HuH-7 (cell line): ENCODE measurements at regions not wholly inside any gene's neighbourhood (a gene's known extent, or its start where the extent isn't known, plus 50 kb on each side); places are given as distances from the start of the nearest gene placed in this dataset.

Source experiments
- DNase-seq: peaks from one replicate; pipeline ENCODE4 v3.0.0; 2011; ENCODE audit warnings: low spot score

DNA sequence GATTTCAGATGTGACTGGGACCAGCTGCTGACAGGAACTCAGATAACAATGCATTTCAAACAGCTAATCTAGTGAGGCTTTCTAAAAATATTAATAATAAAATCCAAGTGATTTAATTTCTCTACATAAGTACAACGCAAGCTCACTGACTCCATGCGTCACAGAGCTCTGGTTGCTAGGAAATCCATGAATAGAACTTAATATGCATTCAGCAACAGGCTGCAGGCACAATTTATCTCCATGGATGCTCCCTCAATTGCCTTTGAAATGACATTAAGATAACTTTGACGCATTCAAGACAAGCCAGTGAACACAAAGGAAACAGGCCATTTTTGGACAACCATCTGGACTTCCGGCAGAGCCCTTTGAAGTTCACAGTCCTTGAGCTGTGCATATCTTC lies 118.7 kb upstream of the COL1A2 start:
- no peak for DNase-seq

DNA sequence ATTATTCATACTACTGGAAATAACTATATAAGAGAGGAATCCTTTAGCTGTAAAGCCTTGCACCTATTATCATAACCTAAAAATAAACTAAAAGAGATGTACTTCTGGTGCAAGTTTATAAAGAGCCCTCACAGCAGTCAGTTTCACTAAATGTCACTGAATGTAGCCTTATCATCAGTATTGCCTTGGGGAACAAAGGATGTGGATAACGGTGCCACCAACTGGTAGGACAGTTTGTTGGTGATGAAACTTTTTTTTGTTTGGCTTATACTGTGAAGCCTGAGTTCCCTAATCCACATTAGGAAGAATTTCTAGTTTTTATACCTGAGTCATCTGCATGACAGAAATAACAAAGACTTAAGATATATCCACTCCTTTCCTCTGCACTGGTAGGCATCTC lies 117.9 kb upstream of the COL1A2 start:
- no peak for DNase-seq

DNA sequence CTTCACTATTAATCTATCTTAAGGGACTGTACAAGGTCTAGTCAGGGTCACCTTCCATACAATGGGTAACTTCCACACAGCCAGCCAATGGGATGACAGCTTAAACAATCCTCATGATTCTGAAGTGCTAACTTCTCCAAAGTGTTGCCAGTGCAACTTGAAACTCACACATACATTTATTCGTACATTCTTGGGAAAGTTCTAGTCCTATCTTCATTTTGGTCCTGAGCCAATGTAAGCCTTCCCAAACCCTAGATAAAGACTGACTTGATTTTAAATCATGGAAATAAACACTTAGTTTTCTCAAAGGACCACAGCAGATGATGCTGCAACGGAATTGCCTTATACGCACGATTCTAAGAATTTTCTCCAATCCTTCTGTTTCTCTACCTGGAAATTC lies 117.5 kb upstream of the COL1A2 start:
- no peak for DNase-seq

DNA sequence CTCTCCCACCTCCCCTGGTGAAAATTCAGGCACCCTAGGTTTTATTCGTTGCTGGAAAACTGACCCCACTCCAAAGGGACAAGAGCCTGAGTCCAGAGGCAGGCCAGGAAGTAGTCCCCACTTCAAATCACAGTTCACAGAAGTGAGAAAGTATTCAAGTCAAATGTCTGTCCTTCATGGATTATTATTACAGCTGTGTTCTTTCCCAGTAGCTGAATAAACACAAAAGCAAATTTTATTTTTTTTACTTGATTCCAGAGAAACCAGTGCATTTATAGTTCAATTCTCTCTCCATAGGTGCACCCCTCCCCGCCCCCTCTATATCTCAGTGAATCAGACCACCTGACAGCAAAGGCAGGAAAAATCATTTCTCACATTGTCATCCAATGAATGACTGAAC lies 113.8 kb upstream of the COL1A2 start:
- no peak for DNase-seq

DNA sequence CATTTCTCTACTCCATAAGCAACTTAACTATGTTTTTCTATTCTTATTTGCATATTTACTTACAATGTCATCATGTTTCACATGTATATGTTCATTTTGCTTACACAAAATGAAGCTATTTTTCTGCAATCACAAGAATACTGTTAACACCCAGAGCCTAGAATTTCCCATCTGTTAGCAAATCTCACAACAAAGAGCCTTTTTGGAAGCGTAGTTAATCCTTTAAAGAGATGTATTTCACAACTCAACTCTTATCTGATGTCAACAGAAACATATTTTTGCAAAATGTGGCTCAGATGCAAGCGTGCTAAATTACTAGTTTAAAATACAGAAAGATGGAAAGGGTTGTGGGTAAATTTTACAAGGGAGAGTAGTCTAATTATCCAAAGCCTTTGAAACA lies 110.6 kb upstream of the COL1A2 start:
- DNase-seq = no peak

DNA sequence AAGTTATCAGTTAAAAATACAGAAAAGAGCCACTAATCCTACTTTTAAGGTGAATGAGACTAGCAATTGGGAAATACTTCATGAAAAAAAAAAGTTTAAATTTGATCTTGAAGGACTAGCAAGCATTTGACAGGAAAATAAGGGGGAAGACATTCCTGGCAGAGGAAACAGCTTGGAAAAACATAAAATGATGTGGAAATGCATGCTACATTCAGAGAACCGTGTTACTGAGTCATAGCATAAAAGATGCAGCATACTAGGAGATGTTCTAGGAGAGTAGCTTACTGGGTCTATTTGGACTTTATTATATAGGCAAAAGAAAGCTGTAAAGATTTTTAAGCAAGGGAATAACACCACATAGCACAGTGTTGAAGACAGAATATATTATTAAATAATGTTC lies 108.6 kb upstream of the COL1A2 start:
- DNase-seq = no peak

DNA sequence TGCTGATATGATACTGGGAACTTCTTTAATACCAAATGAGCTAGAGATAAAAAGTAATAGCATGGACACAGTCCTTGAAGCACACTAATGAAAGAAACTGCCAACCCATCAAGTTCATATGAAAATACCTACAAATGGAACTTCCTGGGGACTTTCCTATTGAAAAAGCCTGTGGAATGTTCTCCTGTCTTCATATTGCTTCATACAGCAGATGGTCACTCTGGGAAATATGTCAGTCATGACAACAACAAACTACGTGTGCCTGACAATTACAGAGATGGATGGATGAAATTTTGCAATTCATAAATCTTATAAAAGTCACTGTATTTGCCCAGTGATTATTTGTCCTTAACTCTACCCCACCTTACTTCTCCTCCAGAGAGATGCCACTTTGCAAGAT lies 106.6 kb upstream of the COL1A2 start:
- DNase-seq = no peak

DNA sequence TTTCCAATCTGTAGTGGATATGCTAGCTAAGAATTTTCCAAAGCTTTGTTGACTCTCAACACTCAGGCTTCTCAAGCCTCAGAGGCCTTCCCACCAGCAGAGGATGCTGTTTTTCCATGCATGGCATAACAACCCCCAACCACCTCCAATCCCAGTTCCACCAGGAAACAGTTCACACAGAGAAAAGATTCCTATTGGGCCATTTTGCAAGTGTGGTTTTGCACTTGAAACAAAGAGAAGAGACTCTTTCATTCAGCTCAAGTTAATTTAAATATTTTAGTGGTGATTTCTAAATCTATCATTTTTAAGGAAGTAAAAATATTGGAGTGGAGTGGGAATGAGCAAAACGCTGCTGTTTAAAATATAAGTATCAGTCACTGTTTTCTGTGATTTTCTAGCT lies 105.6 kb upstream of the COL1A2 start:
- DNase-seq = peak; percentile 46

DNA sequence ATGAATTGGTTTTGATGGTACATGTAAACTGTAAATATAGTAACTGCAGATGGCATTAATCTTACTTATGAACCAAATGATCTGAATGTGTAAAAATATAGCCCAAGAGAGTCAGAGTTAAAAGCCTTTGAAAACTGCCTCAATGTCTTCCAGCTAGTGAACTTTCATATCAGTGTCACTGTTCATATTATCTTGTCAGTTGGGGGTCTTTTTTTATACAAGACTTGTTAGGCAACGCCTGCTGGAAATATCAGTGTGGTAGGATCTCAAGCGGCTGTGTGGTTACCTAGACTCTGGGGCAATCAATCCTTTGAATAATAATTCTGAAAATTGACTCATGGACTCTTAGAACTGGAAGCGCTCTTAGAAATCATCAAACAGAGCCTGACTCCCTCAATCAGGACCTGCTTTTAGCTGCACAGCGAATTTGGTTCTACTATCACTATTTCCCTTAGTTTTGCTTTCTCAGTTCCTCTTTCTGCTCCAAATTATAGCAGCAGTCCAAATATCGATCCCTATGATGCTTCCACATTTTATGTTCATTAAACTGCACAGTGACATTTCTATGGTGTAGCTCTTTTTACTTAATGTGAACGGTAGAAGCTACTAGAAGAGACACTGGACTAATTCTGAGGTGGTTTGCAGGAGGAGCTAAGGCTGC lies 100.1 kb upstream of the COL1A2 start:
- DNase-seq = no peak

DNA sequence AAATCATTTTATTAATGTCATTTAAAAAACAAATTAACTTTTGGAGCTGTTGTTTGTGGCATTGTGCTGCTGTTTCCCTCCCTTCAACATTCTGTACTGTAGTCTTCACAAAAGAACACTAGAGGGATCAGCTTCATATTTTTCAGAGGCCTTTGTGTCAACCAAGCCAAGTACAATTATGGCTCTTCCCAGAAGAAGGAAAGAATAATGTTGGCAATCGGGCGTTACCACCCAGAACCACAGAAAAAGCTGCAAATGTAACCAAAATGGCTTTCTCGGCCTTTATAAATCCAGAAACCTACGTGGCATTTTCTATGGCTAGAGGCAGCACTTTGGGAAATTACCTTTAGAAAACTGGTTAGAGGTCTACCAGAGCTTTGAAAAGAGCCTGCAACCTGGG lies 98.8 kb upstream of the COL1A2 start:
- DNase-seq = no peak

DNA sequence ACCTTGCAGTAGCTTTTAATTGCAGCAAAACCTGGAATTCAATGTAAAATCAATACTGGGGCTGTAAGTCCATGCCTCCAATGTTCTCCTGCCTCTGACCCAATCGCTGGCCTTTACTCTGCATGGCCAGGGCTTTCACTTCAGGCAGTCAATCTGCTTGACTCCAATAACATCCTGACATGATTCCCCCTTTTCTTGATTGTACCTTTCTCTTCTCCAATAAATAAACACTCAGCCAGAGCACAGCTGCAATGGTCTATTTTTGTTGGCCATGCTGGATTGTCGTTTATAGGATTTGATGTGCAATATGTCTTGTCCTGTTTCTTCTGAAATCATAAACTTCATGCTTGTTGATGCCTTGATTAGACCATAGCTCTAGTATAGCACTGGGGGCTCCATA lies 97.8 kb upstream of the COL1A2 start:
- no peak for DNase-seq

DNA sequence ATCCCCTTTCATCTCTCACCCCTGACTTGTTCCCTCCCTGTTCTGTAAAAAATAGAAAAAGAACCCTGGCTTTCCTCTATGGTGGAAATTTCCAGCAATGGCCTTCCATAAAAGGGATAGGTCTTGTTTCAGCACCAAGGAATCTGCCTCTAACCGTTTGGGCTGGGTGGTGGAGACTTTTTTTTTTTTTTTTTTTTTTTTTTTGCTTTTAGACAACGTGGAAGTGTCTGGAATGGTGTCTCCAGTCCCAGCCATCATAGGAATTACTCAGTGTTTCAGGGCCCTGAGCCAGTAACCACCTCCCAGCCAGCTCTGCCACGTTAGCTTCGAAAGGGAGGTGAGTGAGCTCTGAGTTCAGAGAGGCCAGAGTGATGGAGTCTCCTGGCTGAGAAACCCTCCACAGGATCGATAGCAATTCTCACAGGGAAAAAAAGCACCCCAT lies 97.3 kb upstream of the COL1A2 start:
- no peak for DNase-seq

DNA sequence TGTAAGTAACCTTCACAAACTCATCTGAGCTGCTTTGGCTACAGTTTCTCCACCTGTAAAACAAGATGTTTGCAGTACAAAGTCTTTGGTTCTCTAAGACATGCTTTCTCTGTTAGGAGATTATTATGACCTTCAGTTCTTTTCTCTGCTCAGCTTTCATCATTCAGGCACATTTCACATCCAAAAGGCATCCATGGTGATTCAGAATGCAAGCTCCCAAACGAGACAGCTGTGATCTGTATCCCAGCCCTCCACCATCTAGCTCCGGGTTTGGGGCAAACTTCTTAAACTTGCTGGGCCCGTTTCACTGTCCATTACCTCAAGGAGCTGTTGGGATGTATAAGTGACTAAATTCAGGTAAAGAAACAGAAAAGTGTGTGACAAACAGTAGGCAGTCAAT lies 95.8 kb upstream of the COL1A2 start:
- no peak for DNase-seq

DNA sequence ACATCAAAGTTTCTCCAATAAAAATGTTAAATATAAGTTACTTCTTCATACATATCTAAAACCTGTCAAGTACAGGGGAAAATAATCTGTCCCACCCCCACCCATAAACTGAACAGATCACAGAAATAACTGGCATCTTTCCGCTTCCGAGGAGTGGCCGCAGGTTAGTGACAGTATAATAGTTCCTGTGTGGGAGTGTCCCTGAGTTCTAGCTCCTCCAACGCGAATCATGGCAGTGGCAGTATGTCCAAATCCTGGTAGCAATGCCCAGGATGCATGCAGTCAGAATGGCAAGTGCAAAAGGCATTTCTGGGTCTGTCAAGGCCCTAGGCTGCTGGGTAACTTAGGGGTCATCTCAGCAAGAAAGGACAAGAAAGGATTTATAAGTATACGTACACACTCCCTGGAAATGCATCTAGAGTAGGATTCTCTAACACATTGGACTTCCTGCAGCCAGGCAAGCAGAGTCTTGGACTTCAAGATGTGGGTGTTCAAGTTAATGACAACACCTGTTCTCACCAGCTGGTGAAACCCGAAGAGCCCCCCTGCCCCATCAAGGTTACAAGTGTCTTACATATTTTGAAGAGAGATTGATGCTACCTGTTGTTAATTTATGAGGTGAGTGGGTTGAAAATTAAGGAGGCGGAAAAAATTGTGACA lies 94.4 kb upstream of the COL1A2 start:
- no peak for DNase-seq

DNA sequence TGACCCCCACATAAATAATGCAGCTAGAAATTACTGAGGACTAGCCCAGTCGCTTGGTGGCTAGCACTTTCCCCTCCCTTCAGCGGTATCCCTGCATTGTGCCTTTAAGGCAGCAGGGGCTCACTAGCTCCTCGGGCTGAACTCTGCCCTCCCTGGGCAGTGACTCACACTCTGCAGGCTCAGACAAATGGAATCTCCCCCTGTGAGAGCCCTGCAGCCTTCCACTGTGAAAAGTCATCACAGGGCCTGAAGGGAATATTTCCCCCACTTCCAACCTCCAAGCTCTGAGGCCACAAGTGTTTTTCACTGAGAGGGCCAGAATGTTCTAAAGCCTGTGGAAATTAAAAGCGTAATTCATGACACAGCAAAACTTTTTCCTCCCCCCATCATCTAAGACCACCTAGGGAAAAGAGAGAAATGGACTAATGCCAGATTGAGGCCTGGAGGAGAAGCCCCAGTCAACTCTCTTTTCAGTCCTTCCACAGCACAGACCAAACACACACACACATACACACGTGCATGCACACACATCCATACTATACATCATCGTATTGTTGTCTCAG lies 93.6 kb upstream of the COL1A2 start:
- DNase-seq = peak; percentile 72

DNA sequence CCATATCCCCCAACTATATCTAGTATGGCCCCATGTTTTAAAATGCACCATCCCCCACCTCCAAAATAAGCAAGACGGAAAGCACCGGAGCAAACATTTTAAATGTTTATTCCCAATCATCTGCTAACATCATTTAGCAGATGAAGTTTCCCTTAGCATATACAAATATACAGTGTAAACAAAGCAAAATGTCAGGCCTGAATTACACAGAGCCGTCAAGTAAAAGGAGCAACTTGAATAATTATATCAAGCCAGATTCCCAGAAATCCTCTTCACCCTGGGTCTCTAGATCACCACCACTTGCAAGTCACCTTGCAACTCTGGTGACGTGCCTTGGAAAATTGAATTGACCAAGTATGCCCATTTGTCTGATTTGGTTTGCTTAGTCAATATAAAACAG lies 91.6 kb upstream of the COL1A2 start:
- DNase-seq = no peak

DNA sequence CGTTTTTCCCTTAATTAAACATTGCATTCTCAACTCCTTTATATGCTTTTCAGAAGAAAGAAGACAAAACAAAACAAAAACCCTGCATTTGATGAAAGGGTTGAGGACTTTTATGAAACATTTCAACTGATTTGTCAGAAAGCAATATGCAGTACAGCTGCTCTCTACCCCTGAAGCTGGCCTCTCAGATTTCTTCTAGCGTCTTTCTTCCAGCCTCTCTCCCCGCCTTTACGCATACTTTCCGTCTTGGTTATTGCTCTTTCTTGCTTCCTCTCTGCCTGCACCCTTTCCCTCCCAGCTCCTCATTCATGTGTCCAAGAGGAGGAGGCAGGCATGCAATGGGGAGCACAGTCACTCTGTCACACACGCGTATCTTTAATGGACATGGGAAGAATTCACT lies 91.0 kb upstream of the COL1A2 start:
- no peak for DNase-seq

DNA sequence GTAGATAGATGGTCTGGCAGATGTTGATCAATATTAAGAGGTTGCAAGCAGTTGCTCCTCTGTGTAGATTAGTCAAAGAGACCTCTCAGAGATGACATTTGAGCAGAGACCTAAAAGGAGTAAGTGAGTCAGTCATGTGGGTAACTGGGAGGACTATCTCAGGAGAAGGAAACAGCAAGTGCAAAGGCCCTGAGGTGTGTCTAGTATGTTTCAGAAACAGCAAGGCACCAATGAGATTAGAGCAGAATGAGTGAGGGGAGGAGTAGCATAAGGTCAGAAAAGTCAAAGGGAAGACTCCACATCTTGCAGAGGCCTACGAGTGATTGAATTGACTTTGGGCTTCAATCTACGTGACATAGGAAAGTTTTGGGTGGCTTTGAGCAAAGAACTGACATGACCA lies 89.8 kb upstream of the COL1A2 start:
- DNase-seq = no peak

DNA sequence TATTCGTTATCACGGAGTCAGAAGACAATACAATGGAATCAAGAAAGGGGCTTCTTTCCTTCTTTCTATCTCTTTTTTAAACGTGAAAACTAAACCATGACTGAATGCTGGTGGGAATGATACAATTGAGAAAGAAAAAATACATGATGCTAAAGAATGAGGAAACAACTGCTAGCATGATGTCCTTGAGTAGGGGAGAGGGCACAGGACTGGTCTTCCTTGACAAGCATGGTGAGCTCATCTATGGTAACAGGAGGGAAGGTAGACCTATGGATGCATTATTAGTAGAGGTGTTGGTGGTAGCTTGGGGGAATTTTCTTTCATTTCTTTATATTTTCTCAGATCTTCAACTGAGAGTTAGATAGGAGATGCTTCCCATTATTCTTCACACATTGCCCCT lies 88.9 kb upstream of the COL1A2 start:
- no peak for DNase-seq

DNA sequence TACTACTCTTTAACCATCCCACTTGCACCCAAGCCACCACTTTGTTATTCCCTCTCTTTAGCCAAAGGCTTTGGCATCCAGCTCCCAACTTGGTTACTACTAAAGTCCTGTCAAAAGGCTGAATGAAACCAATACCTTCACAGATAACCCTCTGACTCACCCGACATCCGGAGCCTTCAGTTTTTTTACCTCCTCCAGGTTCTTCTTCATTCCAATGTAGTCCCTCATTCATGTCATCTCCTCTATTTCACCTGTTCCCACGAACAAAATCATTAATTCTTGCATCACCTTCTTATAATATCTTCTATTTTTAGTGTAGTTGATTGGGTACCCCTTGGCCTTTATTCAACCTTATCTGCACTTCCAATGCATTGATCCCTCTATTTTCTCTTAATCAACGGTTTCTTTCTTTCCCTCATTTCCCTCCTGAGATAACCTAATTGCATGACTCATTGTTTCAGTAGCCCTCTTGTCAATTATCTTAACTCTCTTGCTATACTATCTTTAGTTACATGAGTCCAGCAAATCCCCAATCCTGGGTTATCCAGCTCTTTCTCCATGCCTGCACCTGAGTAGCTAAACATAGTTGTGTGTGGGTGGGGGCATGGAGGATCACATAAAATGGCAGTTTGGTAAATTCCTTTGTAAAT lies 87.2 kb upstream of the COL1A2 start:
- no peak for DNase-seq

DNA sequence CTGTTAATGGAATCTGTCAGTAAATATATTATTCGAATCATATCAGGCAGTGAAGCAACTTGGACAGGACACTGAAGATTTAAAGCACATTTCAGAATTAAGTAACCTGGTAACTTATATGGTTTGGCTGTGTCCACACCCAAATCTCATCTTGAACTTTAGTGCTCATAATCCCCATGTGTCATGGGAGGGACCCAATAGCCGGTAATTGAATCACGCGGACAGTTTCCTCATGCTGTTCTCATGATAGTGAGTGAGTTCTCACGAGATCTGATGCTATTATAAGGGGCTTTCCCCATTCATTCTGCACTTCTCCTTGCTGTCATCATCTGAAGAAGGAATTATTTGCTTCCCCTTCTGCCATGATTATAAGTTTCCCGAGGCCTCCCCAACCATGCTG lies 83.2 kb upstream of the COL1A2 start:
- DNase-seq = no peak

DNA sequence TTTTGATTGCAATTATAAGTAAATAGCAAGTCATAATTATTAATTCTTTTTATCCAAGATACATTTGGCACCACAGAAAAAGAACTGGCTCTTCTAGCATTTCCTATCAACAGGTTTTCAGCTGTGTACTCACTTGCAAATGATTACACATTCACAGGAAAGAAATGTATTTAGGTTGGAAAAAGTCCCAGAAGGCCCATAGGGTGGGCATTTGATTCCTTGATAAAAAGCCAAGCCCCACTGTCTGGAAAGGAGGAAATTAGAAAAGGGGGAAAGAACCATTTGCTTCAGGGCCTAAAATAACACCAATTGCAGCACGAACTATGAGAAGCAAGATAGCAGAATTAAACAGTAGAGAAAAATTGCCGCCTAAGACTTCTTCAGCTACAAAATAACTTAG lies 80.8 kb upstream of the COL1A2 start:
- no peak for DNase-seq
